Trophoblast cell (in vitro differentiated cells and primary cell): ENCODE measurements at regions not wholly inside any gene's neighbourhood (a gene's known extent, or its start where the extent isn't known, plus 50 kb on each side); places are given as distances from the start of the nearest gene placed in this dataset.

Experiments
- DNase-seq, 2 donors: peaks; one replicate each; pipeline ENCODE4 v3.0.0-alpha.2; 2016
- H2AFZ ChIP-seq: 2 replicates; pipeline ENCODE4 v1.6.1; 2013; ENCODE audit warnings: low read length, moderate library complexity, mild to moderate bottlenecking; ENCODE audit not compliant: insufficient read depth, poor library complexity
- H2AK5ac ChIP-seq: 2 replicates; pipeline ENCODE4 v1.6.1; 2013; ENCODE audit warnings: mild to moderate bottlenecking, low read length
- H2BK120ac ChIP-seq: 2 replicates; pipeline ENCODE4 v1.6.1; 2013; ENCODE audit warnings: low read length, mild to moderate bottlenecking, moderate library complexity; ENCODE audit not compliant: insufficient read depth, poor library complexity
- H2BK12ac ChIP-seq: 2 replicates; pipeline ENCODE4 v1.6.1; 2013; ENCODE audit warnings: mild to moderate bottlenecking, low read length, moderate library complexity
- H2BK5ac ChIP-seq: 2 replicates; pipeline ENCODE4 v1.6.1; 2013; ENCODE audit warnings: low read length, low read depth, moderate library complexity, mild to moderate bottlenecking; ENCODE audit not compliant: poor library complexity
- H3K14ac ChIP-seq: 2 replicates; pipeline ENCODE4 v1.6.1; 2013; ENCODE audit warnings: mild to moderate bottlenecking, low read length
- H3K18ac ChIP-seq: 2 replicates; pipeline ENCODE4 v1.6.1; 2013; ENCODE audit warnings: mild to moderate bottlenecking, low read length
- H3K23ac ChIP-seq: 2 replicates; pipeline ENCODE4 v1.6.1; 2013; ENCODE audit warnings: low read length
- H3K27ac ChIP-seq: 2 replicates; pipeline ENCODE4 v1.5.1; 2013; ENCODE audit warnings: low read depth, mild to moderate bottlenecking, inconsistent platforms, low read length, moderate library complexity
- H3K27me3 ChIP-seq: 2 replicates; pipeline ENCODE4 v1.6.1; 2013; ENCODE audit warnings: inconsistent platforms, mild to moderate bottlenecking, low read length, moderate library complexity; ENCODE audit not compliant: insufficient read depth
- H3K36me3 ChIP-seq, 2 experiments: 1 replicate in 1 of 2; 2 replicates in 1 of 2; pipeline ENCODE4 v1.6.1; 2013; ENCODE audit warnings: low read length in 2 of 2, mild to moderate bottlenecking in 2 of 2, moderate library complexity in 1 of 2; ENCODE audit not compliant: insufficient read depth in 2 of 2, control insufficient read depth in 1 of 2
- H3K4ac ChIP-seq: 2 replicates; pipeline ENCODE4 v1.6.1; 2013; ENCODE audit warnings: low read depth, mild to moderate bottlenecking, low read length, moderate library complexity
- H3K4me1 ChIP-seq, 2 experiments: 1 replicate in 1 of 2; 2 replicates in 1 of 2; pipeline ENCODE4 v1.6.1; 2013; ENCODE audit warnings: low read length in 2 of 2, mild to moderate bottlenecking in 2 of 2, moderate library complexity in 1 of 2; ENCODE audit not compliant: insufficient read depth in 2 of 2, control insufficient read depth in 1 of 2
- H3K4me2 ChIP-seq: 2 replicates; pipeline ENCODE4 v1.6.1; 2013; ENCODE audit warnings: inconsistent platforms, mild to moderate bottlenecking, low read length, moderate library complexity
- H3K4me3 ChIP-seq: 2 replicates; pipeline ENCODE4 v1.5.1; 2013; ENCODE audit warnings: mild to moderate bottlenecking, low read depth, low read length, inconsistent platforms
- H3K79me1 ChIP-seq: one replicate; pipeline ENCODE4 v1.6.1; 2013; ENCODE audit warnings: low read length
- H3K79me2 ChIP-seq: 2 replicates; pipeline ENCODE4 v1.6.1; 2013; ENCODE audit warnings: low read length, mild to moderate bottlenecking; ENCODE audit not compliant: control insufficient read depth, insufficient read depth, poor library complexity
- H3K9ac ChIP-seq: 2 replicates; pipeline ENCODE4 v1.6.1; 2013; ENCODE audit warnings: mild to moderate bottlenecking, low read length
- H3K9me3 ChIP-seq: 2 replicates; pipeline ENCODE4 v1.6.1; 2013; ENCODE audit warnings: low read depth, mild to moderate bottlenecking, control low read depth, inconsistent platforms, low read length; ENCODE audit not compliant: insufficient read depth
- H4K12ac ChIP-seq: 2 replicates; pipeline ENCODE4 v1.6.1; 2013; ENCODE audit warnings: low read depth, mild to moderate bottlenecking, low read length, moderate library complexity
- H4K8ac ChIP-seq: 2 replicates; pipeline ENCODE4 v1.6.1; 2013; ENCODE audit warnings: low read depth, mild to moderate bottlenecking, low read length, moderate library complexity
- H4K91ac ChIP-seq: one replicate; pipeline ENCODE4 v1.6.1; 2013; ENCODE audit warnings: low read depth, mild to moderate bottlenecking, low read length, moderate library complexity
- WGBS: extraction: QIAGEN DNeasy Blood & Tissue Kit; methylation state at CpG from one replicate; pipeline ENCODE4 v1.1.7; 2013; ENCODE audit warnings: missing lambda C conversion rate; ENCODE audit not compliant: insufficient read length, insufficient coverage; ENCODE audit errors: extremely low coverage; 5-methylcytosine and 5-hydroxymethylcytosine counted together

DNA sequence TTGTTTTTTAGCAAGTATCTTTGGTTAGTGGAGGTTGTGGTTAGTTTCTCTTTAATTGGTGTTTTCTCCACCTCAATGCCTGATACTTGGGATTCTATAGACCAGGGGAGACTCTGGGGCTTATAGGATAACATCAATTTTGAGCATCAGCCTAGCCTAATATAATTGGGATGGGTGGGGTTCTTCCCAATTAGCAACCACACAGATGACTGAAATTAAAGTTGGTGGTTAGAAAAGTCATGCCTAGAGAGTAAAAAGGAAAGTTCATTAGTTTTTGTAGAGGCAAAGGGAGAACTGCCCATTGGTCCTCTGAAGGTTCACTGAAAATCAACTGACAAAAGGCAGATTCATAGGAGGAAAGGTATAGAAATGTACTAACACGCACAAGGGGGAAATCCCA lies 843.3 kb downstream of the TSN start:
- Histone ChIP-seq H2AK5ac (no peak overlapping the region), H3K27me3 (no peaks in the 10 kb centered on the region)
- WGBS: no CpG with 5 or more reads among the region's 1 CpG

DNA sequence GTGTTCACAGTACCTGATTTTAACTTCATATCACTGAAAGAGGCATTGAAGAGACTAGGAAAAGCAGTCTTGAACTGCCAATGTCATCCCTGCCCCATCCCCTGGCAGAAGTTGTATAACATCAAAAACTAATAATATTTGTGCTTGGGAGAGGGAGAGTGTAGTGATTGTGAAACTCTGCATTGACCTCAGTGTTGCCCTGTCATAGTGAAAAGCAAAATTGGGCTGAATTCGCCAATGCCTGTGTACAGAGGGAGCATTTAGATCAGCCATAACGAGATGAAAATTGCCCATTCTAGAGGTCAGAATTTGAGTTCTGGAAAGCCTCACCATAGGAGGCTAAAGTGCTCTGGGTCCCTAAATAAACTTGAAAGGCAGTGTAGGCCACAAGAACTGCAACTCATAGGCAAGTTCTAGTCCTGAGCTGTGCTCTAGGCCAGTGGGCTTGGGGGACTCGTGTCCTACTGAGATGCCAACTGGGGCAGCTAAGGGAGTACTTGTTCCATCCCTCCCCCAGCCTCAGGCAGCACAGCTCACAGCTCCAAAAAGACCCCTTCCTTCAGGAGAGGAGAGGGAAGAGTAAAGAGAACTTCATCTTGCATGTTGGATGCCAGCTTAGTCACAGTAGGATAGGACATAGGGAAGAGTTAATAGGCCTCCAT lies 855.6 kb downstream of the TSN start:
- Histone ChIP-seq H2BK5ac (no peak overlapping the region), H3K79me1 (no peaks in the 10 kb centered on the region), H4K91ac (no peak overlapping the region), H4K12ac (no peak overlapping the region), H3K27ac (no peak overlapping the region), H3K14ac (no peak overlapping the region), H2BK120ac (no peak overlapping the region), H3K4me1 (no peaks in the 10 kb centered on the region), H3K9ac (no peak overlapping the region), H3K9me3 (no peaks in the 10 kb centered on the region), H3K79me2 (no peaks in the 10 kb centered on the region), H3K36me3 (no peaks in the 10 kb centered on the region), H3K18ac (no peak overlapping the region), H4K8ac (no peak overlapping the region), H3K4me3 (no peak overlapping the region), H3K23ac (no peak overlapping the region), H3K4me2 (no peak overlapping the region), H2AFZ (no peak overlapping the region), H3K27me3 (no peaks in the 10 kb centered on the region), H3K4ac (no peak overlapping the region), H2AK5ac (no peak overlapping the region), H2BK12ac (no peak overlapping the region)
- no CpG with 5 or more reads among the region's 3 CpGs for WGBS
- DNase-seq: no peak

More for the DNA sequence above, 843.3 kb downstream of the TSN start:
- no peaks in the 10 kb centered on the region for H3K36me3 ChIP-seq
- no peak overlapping the region for H3K27ac ChIP-seq
- no peak overlapping the region for H3K18ac ChIP-seq
- no peaks in the 10 kb centered on the region for H3K9me3 ChIP-seq
- H3K23ac ChIP-seq: no peak overlapping the region
- no peak overlapping the region for H3K14ac ChIP-seq
- H4K12ac ChIP-seq: no peak overlapping the region
- H4K91ac ChIP-seq: no peak overlapping the region
- H3K4ac ChIP-seq: no peak overlapping the region
- no peak overlapping the region for H3K4me2 ChIP-seq
- H3K79me2 ChIP-seq: no peaks in the 10 kb centered on the region
- no peak overlapping the region for H2BK5ac ChIP-seq
- H3K4me3 ChIP-seq: no peak overlapping the region
- H2AFZ ChIP-seq: no peak overlapping the region
- H3K79me1 ChIP-seq: no peaks in the 10 kb centered on the region
- no peak overlapping the region for H2BK12ac ChIP-seq
- H3K4me1 ChIP-seq: no peaks in the 10 kb centered on the region
- H2BK120ac ChIP-seq: no peak overlapping the region
- H3K9ac ChIP-seq: no peak overlapping the region
- no peak overlapping the region for H4K8ac ChIP-seq
- no peak for DNase-seq

DNA sequence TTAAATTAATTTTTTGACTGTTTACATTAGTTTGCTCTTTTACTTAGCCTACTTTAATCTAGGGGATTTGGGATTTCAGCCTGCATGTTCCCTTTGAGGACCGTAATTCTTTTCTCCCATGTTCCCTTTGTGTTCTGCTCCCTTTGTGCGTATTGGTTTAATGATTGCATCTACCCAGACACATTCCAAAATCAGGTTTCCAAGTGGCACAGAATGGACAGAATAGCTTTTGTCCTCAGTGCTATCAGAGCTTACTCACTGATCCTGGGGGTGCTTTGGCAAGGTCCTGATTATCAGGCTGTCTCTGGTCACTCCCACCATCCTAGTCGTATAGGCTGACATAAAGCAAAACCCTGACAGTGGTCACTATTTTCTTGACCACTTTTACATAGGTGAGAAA lies 867.5 kb downstream of the TSN start:
- Histone ChIP-seq H3K4ac (no peak overlapping the region), H2AFZ (no peak overlapping the region), H3K79me1 (no peaks in the 10 kb centered on the region), H3K4me2 (no peak overlapping the region), H3K4me3 (no peak overlapping the region), H2BK12ac (no peak overlapping the region), H3K18ac (no peak overlapping the region), H3K36me3 (no peaks in the 10 kb centered on the region), H2BK5ac (no peak overlapping the region), H3K4me1 (no peaks in the 10 kb centered on the region), H3K9me3 (no peaks in the 10 kb centered on the region), H3K14ac (no peak overlapping the region), H4K91ac (no peak overlapping the region), H3K27me3 (no peaks in the 10 kb centered on the region), H3K79me2 (no peaks in the 10 kb centered on the region), H3K9ac (no peak overlapping the region), H2AK5ac (no peak overlapping the region), H4K12ac (no peak overlapping the region), H3K27ac (no peak overlapping the region), H2BK120ac (no peak overlapping the region), H4K8ac (no peak overlapping the region), H3K23ac (no peak overlapping the region)
- no peak for DNase-seq
- WGBS: no CpG with 5 or more reads among the region's 3 CpGs

DNA sequence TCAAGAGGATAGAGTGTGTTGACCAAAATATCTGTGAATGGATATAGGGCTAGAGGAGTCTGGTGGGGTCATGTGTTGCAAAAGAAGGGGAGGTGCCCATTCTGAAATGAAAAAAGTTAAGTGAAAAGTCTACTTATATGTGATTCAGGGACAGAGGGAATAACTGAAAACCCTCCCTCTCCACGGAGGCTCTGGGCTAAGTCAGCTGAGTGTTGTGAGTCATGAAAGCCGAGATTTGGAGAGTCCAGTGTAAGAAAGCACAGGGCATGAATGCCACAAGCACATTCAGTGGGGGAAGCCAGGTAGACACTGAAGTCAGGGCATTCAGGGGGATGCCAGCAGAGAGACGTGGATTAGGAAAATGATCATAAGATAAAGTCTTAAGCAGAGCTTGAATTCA lies 871.9 kb downstream of the TSN start:
- Histone ChIP-seq H3K79me2 (no peaks in the 10 kb centered on the region), H2BK5ac (no peak overlapping the region), H3K18ac (no peak overlapping the region), H3K79me1 (no peaks in the 10 kb centered on the region), H3K14ac (no peak overlapping the region), H3K23ac (no peak overlapping the region), H3K36me3 (no peaks in the 10 kb centered on the region), H3K9me3 (no peaks in the 10 kb centered on the region), H3K4me3 (no peak overlapping the region), H2BK120ac (no peak overlapping the region), H4K91ac (no peak overlapping the region), H2AFZ (no peak overlapping the region), H2BK12ac (no peak overlapping the region), H4K12ac (no peak overlapping the region), H2AK5ac (no peak overlapping the region), H3K4me1 (no peaks in the 10 kb centered on the region), H3K4ac (no peak overlapping the region), H3K9ac (no peak overlapping the region), H3K4me2 (no peak overlapping the region), H4K8ac (no peak overlapping the region), H3K27me3 (no peaks in the 10 kb centered on the region), H3K27ac (no peak overlapping the region)
- WGBS: no CpG with 5 or more reads among the region's 3 CpGs
- no peak for DNase-seq
